ENCODE measurements at regions not wholly inside any gene's neighbourhood (a gene's known extent, or its start where the extent isn't known, plus 50 kb on each side); places are given as distances from the start of the nearest gene placed in this dataset.

DNA sequence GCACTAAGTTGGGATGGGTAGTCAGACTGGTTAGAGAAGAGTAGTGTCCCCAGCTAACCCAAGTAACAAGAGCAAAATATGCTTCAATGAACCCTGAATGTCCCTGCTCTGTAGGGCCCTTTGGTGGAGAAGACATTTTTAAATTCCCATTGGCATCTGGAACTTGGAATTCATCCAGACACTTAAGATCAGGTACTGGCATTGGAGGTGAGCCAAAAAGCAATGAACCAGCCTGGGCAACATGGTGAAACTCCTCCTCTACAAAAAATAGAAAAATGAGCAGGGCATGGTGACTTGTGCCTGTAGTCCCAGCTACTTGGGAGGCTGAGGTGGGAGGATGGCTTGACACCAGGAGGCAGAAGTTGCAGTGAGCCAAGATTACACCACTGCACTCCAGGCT lies 58.9 kb upstream of the ZNF618 start:
- no peak for DNase-seq (ENCODE audit: low read depth in 1 of 2, low spot score in 1 of 2)

DNA sequence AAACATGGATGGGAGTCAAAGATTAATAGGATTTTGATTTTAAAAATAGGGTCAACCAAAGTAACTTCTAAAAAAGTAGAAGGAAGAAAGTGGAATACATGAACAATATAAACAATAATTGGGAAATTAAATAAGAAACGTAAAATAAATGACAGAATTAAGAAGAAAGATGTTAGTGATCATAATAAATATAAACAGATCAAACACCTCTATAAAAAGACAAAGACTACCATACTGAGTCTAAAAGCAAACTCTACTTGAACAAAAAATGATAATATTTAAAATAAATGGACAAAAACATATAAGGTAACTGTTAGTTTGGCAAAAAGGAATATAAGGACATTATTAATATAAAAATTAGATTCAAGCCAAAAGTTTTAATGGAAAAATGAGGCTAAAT lies 57.7 kb upstream of the ZNF618 start:
- no peak for DNase-seq (ENCODE audit: low read depth in 1 of 2, low spot score in 1 of 2)

- no peak for DNase-seq (ENCODE audit: low read depth in 1 of 2, low spot score in 1 of 2)
Observed at GRCh38 chr9:113822315-113822714, 53.8 kb upstream of the ZNF618 start.

DNA sequence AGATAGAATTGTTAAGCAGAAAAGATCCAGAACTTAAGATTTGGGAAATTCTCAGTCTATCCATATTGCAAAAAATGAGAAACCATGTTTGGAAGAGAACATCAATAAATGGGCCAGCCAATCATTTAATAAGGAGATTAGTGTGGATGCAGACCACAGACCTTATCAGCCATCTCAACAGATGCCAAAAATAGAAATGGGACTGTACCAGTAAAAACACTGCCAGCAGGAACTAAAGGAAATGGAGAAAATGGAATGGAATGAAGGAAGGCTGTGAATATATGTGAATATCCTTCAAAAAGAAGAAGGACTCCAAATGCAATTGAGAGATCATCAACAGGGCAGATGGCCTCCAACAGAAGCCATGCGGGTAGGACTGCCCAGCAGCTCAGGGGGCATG lies 52.7 kb upstream of the ZNF618 start:
- DNase-seq (ENCODE audit: low read depth in 1 of 2, low spot score in 1 of 2): no peak

All from activated T-helper 1 cell treated with anti-CD3 and anti-CD28 coated beads, Interleukin-2, amount 50 U/mL, for 16 hours (primary cell).